ENCODE measurements at regions not wholly inside any gene's neighbourhood (a gene's known extent, or its start where the extent isn't known, plus 50 kb on each side); places are given as distances from the start of the nearest gene placed in this dataset.

DNA sequence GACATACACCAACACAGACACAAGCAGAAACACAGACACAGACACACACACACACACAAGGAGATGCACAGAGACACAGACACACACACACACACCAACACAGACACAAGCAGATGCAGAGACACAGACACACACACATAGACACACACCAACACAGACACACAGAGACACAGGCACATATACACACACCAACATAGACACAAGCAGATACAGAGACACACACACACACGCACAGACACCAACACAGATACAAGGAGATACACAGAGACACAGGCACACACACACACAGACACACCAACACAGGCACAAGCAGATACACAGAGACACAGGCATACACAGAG lies 347.2 kb upstream of the KLF6 start:
- TF ChIP-seq, protein P1, sequence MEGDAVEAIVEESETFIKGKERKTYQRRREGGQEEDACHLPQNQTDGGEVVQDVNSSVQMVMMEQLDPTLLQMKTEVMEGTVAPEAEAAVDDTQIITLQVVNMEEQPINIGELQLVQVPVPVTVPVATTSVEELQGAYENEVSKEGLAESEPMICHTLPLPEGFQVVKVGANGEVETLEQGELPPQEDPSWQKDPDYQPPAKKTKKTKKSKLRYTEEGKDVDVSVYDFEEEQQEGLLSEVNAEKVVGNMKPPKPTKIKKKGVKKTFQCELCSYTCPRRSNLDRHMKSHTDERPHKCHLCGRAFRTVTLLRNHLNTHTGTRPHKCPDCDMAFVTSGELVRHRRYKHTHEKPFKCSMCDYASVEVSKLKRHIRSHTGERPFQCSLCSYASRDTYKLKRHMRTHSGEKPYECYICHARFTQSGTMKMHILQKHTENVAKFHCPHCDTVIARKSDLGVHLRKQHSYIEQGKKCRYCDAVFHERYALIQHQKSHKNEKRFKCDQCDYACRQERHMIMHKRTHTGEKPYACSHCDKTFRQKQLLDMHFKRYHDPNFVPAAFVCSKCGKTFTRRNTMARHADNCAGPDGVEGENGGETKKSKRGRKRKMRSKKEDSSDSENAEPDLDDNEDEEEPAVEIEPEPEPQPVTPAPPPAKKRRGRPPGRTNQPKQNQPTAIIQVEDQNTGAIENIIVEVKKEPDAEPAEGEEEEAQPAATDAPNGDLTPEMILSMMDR (IDR thresholded peaks at IDR 0.05): no peak
- TF ChIP-seq POLR2AphosphoS5 (IDR thresholded peaks at IDR 0.05; ENCODE audit: low read depth, low read length) (no peak), TCF7L2 (IDR thresholded peaks at IDR 0.05; ENCODE audit: low read depth, low read length) (no peak)

Measured in Panc1 (cell line).